H9 (cell line): ENCODE measurements at regions not wholly inside any gene's neighbourhood (a gene's known extent, or its start where the extent isn't known, plus 50 kb on each side); places are given as distances from the start of the nearest gene placed in this dataset.

Experiments
- DNase-seq: peaks from one replicate; pipeline ENCODE4 v3.0.0-alpha.2; 2017
- H2AFZ ChIP-seq: one replicate; pipeline ENCODE4 v1.6.1; 2013; ENCODE audit warnings: mild to moderate bottlenecking, low read length, control low read depth, moderate library complexity
- H2AK5ac ChIP-seq: 2 replicates; pipeline ENCODE4 v1.6.1; 2013; ENCODE audit warnings: low read length, control low read depth, mixed read lengths; ENCODE audit not compliant: insufficient read length
- H2BK120ac ChIP-seq: one replicate; pipeline ENCODE4 v1.6.1; 2013; ENCODE audit warnings: low read depth, mild to moderate bottlenecking, low read length, control low read depth, inconsistent platforms; ENCODE audit not compliant: poor library complexity, severe bottlenecking
- H2BK12ac ChIP-seq: 2 replicates; pipeline ENCODE4 v1.6.1; 2013; ENCODE audit warnings: low read length, control low read depth, mixed read lengths, low read depth; ENCODE audit not compliant: insufficient read length
- H2BK15ac ChIP-seq: 2 replicates; pipeline ENCODE4 v1.6.1; 2013; ENCODE audit warnings: low read depth, low read length, control low read depth
- H2BK20ac ChIP-seq: one replicate; pipeline ENCODE4 v1.6.1; 2013; ENCODE audit warnings: low read depth, mild to moderate bottlenecking, low read length, control low read depth, inconsistent platforms; ENCODE audit not compliant: poor library complexity, severe bottlenecking
- H2BK5ac ChIP-seq: 2 replicates; pipeline ENCODE4 v1.6.1; 2013; ENCODE audit warnings: low read length, control low read depth, mixed read lengths; ENCODE audit not compliant: insufficient read length
- H3K14ac ChIP-seq: 2 replicates; pipeline ENCODE4 v1.6.1; 2013; ENCODE audit warnings: low read length, control low read depth; ENCODE audit not compliant: insufficient read depth
- H3K18ac ChIP-seq: 2 replicates; pipeline ENCODE4 v1.6.1; 2013; ENCODE audit warnings: low read depth, mild to moderate bottlenecking, mixed read lengths, low read length, control low read depth; ENCODE audit not compliant: insufficient read length
- H3K23ac ChIP-seq: 2 replicates; pipeline ENCODE4 v1.6.1; 2013; ENCODE audit warnings: low read length, control low read depth, mixed read lengths, low read depth; ENCODE audit not compliant: insufficient read length
- H3K23me2 ChIP-seq: 2 replicates; pipeline ENCODE4 v1.6.1; 2013; ENCODE audit warnings: low read depth, mild to moderate bottlenecking, mixed read lengths, low read length, control low read depth; ENCODE audit not compliant: insufficient read length, poor library complexity, severe bottlenecking
- H3K27ac ChIP-seq: 2 replicates; pipeline ENCODE4 v1.5.1; 2013; ENCODE audit warnings: low read length, control low read depth, mixed read lengths, low read depth; ENCODE audit not compliant: insufficient read length
- H3K27me3 ChIP-seq: 2 replicates; pipeline ENCODE4 v1.6.1; 2013; ENCODE audit warnings: low read length, control low read depth, inconsistent platforms; ENCODE audit not compliant: insufficient read depth
- H3K4ac ChIP-seq: 2 replicates; pipeline ENCODE4 v1.6.1; 2013; ENCODE audit warnings: low read depth, mild to moderate bottlenecking, control low read depth, inconsistent platforms, low read length, moderate library complexity
- H3K4me1 ChIP-seq: 2 replicates; pipeline ENCODE4 v1.6.1; 2013; ENCODE audit warnings: low read length, control low read depth, inconsistent platforms; ENCODE audit not compliant: insufficient read depth
- H3K4me2 ChIP-seq: 2 replicates; pipeline ENCODE4 v1.6.1; 2013; ENCODE audit warnings: low read length, control low read depth, mixed read lengths; ENCODE audit not compliant: insufficient read length, insufficient read depth
- H3K56ac ChIP-seq: 2 replicates; pipeline ENCODE4 v1.6.1; 2013; ENCODE audit warnings: low read depth, mild to moderate bottlenecking, mixed read lengths, low read length, control low read depth; ENCODE audit not compliant: insufficient read length
- H3K79me1 ChIP-seq: 2 replicates; pipeline ENCODE4 v1.6.1; 2013; ENCODE audit warnings: low read depth, mild to moderate bottlenecking, moderate library complexity, low read length, control low read depth, inconsistent platforms; ENCODE audit not compliant: insufficient read depth, poor library complexity, severe bottlenecking
- H3K79me2 ChIP-seq: 2 replicates; pipeline ENCODE4 v1.6.1; 2013; ENCODE audit warnings: low read length, control low read depth, inconsistent platforms; ENCODE audit not compliant: insufficient read depth
- H3K9ac ChIP-seq: 2 replicates; pipeline ENCODE4 v1.6.1; 2013; ENCODE audit warnings: low read length, control low read depth, mixed read lengths; ENCODE audit not compliant: insufficient read length; ENCODE audit errors: extremely low read depth
- H3K9me3 ChIP-seq: one replicate; pipeline ENCODE4 v1.6.1; 2013; ENCODE audit warnings: low read depth, low read length, inconsistent platforms; ENCODE audit not compliant: control insufficient read depth
- H3T11ph ChIP-seq: one replicate; pipeline ENCODE4 v1.6.1; 2013; ENCODE audit warnings: mild to moderate bottlenecking, low read length, control low read depth, inconsistent platforms
- H4K20me1 ChIP-seq: one replicate; pipeline ENCODE4 v1.6.1; 2013; ENCODE audit not compliant: control insufficient read depth, insufficient read length, insufficient read depth
- H4K5ac ChIP-seq: 2 replicates; pipeline ENCODE4 v1.6.1; 2013; ENCODE audit warnings: low read depth, mild to moderate bottlenecking, mixed read lengths, low read length, control low read depth; ENCODE audit not compliant: insufficient read length
- H4K8ac ChIP-seq: replicated peaks from 2 replicates; pipeline ENCODE4 v1.6.1; 2013; ENCODE audit warnings: low read length, control low read depth, mixed read lengths, low read depth; ENCODE audit not compliant: insufficient read length
- H4K91ac ChIP-seq: 2 replicates; pipeline ENCODE4 v1.6.1; 2013; ENCODE audit warnings: low read depth, mild to moderate bottlenecking, moderate library complexity, mixed read lengths, low read length, control low read depth; ENCODE audit not compliant: insufficient read length
- H3K27ac Mint-ChIP-seq, 3 experiments: 2 replicates in 2 of 3; 3 replicates in 1 of 3; pipeline ENCODE4 v1.8.0; 2020 to 2021; ENCODE audit warnings: mixed read lengths in 3 of 3, mild to moderate bottlenecking in 1 of 3, moderate library complexity in 1 of 3
- H3K27me3 Mint-ChIP-seq: 2 replicates; pipeline ENCODE4 v1.8.0; 2021; ENCODE audit warnings: low read depth, mild to moderate bottlenecking, moderate library complexity, mixed read lengths
- H3K36me3 Mint-ChIP-seq, 3 experiments: 2 replicates in 2 of 3; 3 replicates in 1 of 3; pipeline ENCODE4 v1.8.0; 2020 to 2021; ENCODE audit warnings: low read depth in 3 of 3, mixed read lengths in 3 of 3; ENCODE audit not compliant: insufficient read depth in 1 of 3
- H3K4me1 Mint-ChIP-seq, 2 experiments: 2 replicates each; pipeline ENCODE4 v1.8.0; 2020; ENCODE audit warnings: mixed read lengths in 2 of 2
- H3K4me3 Mint-ChIP-seq, 2 experiments: 2 replicates in 1 of 2; 3 replicates in 1 of 2; pipeline ENCODE4 v1.8.0; 2020 to 2021; ENCODE audit warnings: mild to moderate bottlenecking in 2 of 2, mixed read lengths in 2 of 2, moderate library complexity in 1 of 2
- H3K9me3 Mint-ChIP-seq, 2 experiments: 2 replicates in 1 of 2; 3 replicates in 1 of 2; pipeline ENCODE4 v1.8.0; 2020; ENCODE audit warnings: mild to moderate bottlenecking in 2 of 2, mixed read lengths in 2 of 2, moderate library complexity in 1 of 2
- CTCF ChIP-seq: fragments of 200-600 bp; sonication (generic); conservative IDR thresholded peaks from 3 replicates; pipeline ENCODE4 v1.8.0; 2021; ENCODE audit warnings: antibody characterized with exemption, mild to moderate bottlenecking
- WGBS: extraction: QIAGEN DNeasy Blood & Tissue Kit; methylation state at CpG from one replicate; pipeline ENCODE4 v1.1.7; 2013; ENCODE audit warnings: missing lambda C conversion rate, low lambda C conversion rate, mixed read lengths; ENCODE audit not compliant: insufficient read length; ENCODE audit errors: extremely low coverage; 5-methylcytosine and 5-hydroxymethylcytosine counted together

- Histone ChIP-seq H2BK15ac (no peak overlapping the region), H4K91ac (no peak overlapping the region), H3K4ac (no peak overlapping the region), H4K8ac (no peak overlapping the region), H3K27ac (no peak overlapping the region), H3K14ac (no peak overlapping the region), H3K79me2 (no peaks in the 10 kb centered on the region), H4K5ac (no peak overlapping the region), H3K4me2 (no peak overlapping the region), H3K56ac (no peak overlapping the region), H2BK5ac (no peak overlapping the region), H3K23me2 (no peaks in the 10 kb centered on the region), H2AK5ac (no peak overlapping the region), H3K23ac (no peak overlapping the region), H2BK20ac (no peak overlapping the region), H2BK12ac (no peak overlapping the region), H2BK120ac (no peak overlapping the region), H3K4me1 (no peaks in the 10 kb centered on the region), H3K18ac (no peak overlapping the region), H3K9me3 (no peaks in the 10 kb centered on the region), H4K20me1 (no peaks in the 10 kb centered on the region), H3K27me3 (no peaks in the 10 kb centered on the region), H3K9ac (no peak overlapping the region), H3K79me1 (no peaks in the 10 kb centered on the region), H3T11ph (no peak overlapping the region), H2AFZ (no peak overlapping the region)
- no peak overlapping the region for H3K27ac Mint-ChIP-seq
- H3K4me1 Mint-ChIP-seq, result peaks cover 10 to 20% of the 10 kb centered on the region in 2 experiments
- peaks cover 0 to 5% of the 10 kb centered on the region in 2 experiments; a peak in 1 of 5 replicates for H3K9me3 Mint-ChIP-seq
- no peak for TF ChIP-seq CTCF
- no peaks in the 10 kb centered on the region for H3K36me3 Mint-ChIP-seq
- DNase-seq, result no peak
- no CpG with 5 or more reads among the region's 2 CpGs for WGBS
- no peaks in the 10 kb centered on the region for H3K27me3 Mint-ChIP-seq
- no peak overlapping the region for H3K4me3 Mint-ChIP-seq
Measured at GRCh38 chr4:138759554-138759902, 256.1 kb upstream of the NOCT start.
